Suprapubic skin (tissue), 4 donors: ENCODE measurements at regions not wholly inside any gene's neighbourhood (a gene's known extent, or its start where the extent isn't known, plus 50 kb on each side); places are given as distances from the start of the nearest gene placed in this dataset.

Source experiments
- DNase-seq, 2 donors: peaks; one replicate each; pipeline ENCODE4 v3.0.0-alpha.2; 2019; ENCODE audit warnings: low spot score in 2 of 2
- H3K27ac ChIP-seq: fragments of 200-600 bp; sonication (generic); one replicate; pipeline ENCODE4 v1.5.1; 2019
- H3K27me3 ChIP-seq: fragments of 200-600 bp; sonication (generic); one replicate; pipeline ENCODE4 v1.5.1; 2019
- H3K36me3 ChIP-seq: fragments of 200-600 bp; sonication (generic); one replicate; pipeline ENCODE4 v1.5.1; 2019
- H3K4me1 ChIP-seq: fragments of 200-600 bp; sonication (generic); one replicate; pipeline ENCODE4 v1.5.1; 2019
- H3K4me3 ChIP-seq: fragments of 200-600 bp; sonication (generic); one replicate; pipeline ENCODE4 v1.5.1; 2019; ENCODE audit warnings: mild to moderate bottlenecking
- H3K9me3 ChIP-seq: fragments of 200-600 bp; sonication (generic); one replicate; pipeline ENCODE4 v1.5.1; 2019
- EP300 ChIP-seq: sonication (generic); formaldehyde crosslinking; IDR thresholded peaks from one replicate; pipeline ENCODE4 v1.6.1; 2017; ENCODE audit warnings: antibody characterized with exemption
- POLR2A ChIP-seq, 2 donors: fragments of 450-650 bp; IDR thresholded peaks; one replicate each; pipeline ENCODE4 v1.6.1; 2017; ENCODE audit warnings: antibody characterized with exemption in 2 of 2, mild to moderate bottlenecking in 2 of 2, moderate library complexity in 2 of 2
- POLR2AphosphoS5 ChIP-seq, 3 donors: sonication (generic); formaldehyde crosslinking; IDR thresholded peaks; one replicate each; pipeline ENCODE4 v1.6.1; 2017; ENCODE audit warnings: antibody characterized with exemption in 3 of 3
- WGBS: methylation state at CpG from one replicate; pipeline ENCODE4 v1.1.5; 2018; 5-methylcytosine and 5-hydroxymethylcytosine counted together
- TF ChIP-seq, protein P1 (sequence below), 2 donors: fragments of 200-600 bp in 1 of 2; fragments of 450-650 bp in 1 of 2; sonication (generic) in 1 of 2; IDR thresholded peaks; one replicate each; pipeline ENCODE4 v1.5.1; 2016 to 2019; ENCODE audit warnings: antibody characterized with exemption in 2 of 2, mild to moderate bottlenecking in 1 of 2, moderate library complexity in 1 of 2

DNA sequence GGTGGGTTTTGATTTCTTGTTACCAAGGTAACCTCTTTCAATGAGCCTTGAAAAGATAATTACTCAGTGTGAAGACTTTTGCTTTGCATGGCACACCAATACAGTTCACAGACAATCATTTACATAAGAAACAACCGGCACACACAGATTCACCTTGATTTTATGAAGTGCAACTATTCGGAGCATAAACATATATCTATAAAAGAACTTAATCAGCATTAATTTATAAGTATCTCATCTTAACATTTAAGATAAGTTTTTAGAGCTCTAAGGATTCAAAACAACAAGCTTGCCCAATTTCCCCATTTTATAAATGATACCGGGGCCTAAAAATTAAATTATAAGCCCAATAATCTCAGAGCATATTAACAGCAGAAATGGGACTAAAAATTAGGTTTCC is 85.9 kb upstream of the PCSK2 start:
- no peaks in the 10 kb centered on the region for H3K36me3 ChIP-seq
- no peaks in the 10 kb centered on the region for H3K4me1 ChIP-seq
- 94% methylated on average over 3 of the region's 3 CpGs for WGBS
- H3K27me3 ChIP-seq = no peaks in the 10 kb centered on the region
- H3K9me3 ChIP-seq = no peaks in the 10 kb centered on the region
- TF ChIP-seq, protein P1, sequence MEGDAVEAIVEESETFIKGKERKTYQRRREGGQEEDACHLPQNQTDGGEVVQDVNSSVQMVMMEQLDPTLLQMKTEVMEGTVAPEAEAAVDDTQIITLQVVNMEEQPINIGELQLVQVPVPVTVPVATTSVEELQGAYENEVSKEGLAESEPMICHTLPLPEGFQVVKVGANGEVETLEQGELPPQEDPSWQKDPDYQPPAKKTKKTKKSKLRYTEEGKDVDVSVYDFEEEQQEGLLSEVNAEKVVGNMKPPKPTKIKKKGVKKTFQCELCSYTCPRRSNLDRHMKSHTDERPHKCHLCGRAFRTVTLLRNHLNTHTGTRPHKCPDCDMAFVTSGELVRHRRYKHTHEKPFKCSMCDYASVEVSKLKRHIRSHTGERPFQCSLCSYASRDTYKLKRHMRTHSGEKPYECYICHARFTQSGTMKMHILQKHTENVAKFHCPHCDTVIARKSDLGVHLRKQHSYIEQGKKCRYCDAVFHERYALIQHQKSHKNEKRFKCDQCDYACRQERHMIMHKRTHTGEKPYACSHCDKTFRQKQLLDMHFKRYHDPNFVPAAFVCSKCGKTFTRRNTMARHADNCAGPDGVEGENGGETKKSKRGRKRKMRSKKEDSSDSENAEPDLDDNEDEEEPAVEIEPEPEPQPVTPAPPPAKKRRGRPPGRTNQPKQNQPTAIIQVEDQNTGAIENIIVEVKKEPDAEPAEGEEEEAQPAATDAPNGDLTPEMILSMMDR (IDR thresholded peaks at IDR 0.05) = no peak
- TF ChIP-seq EP300 = no peak
- TF ChIP-seq POLR2A (IDR thresholded peaks at IDR 0.05) = no peak
- no peak for TF ChIP-seq POLR2AphosphoS5 (IDR thresholded peaks at IDR 0.05)
- no peak overlapping the region for H3K27ac ChIP-seq
- no peak overlapping the region for H3K4me3 ChIP-seq
- no peak for DNase-seq

DNA sequence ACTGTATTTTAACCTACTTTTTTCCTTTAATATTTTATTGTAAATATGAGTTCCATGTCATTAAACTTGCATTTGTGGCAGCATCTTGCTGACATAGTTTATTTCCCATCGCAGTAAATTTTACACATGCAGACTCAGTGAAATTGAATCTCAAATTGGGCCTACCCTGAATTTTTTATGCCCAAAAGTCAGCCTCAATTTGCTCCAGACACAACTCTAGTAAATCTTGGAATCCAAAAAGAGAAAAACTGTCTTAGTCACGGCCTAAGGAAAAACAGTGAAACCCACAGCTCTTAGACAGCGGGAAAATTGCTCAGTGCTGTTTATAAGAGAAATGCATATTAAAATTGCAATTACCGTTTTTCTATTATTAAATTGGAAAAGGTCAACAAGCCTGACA is 85.3 kb upstream of the PCSK2 start:
- no peaks in the 10 kb centered on the region for H3K9me3 ChIP-seq
- no peak for TF ChIP-seq POLR2AphosphoS5 (IDR thresholded peaks at IDR 0.05)
- TF ChIP-seq, protein P1 (IDR thresholded peaks at IDR 0.05) = no peak
- no peak for TF ChIP-seq EP300
- TF ChIP-seq POLR2A (IDR thresholded peaks at IDR 0.05) = no peak
- no peaks in the 10 kb centered on the region for H3K27me3 ChIP-seq
- H3K36me3 ChIP-seq = no peaks in the 10 kb centered on the region
- H3K27ac ChIP-seq = no peak overlapping the region
- DNase-seq = no peak
- no peaks in the 10 kb centered on the region for H3K4me1 ChIP-seq
- no peak overlapping the region for H3K4me3 ChIP-seq
- WGBS = 72% methylated on average over 4 of the region's 4 CpGs

DNA sequence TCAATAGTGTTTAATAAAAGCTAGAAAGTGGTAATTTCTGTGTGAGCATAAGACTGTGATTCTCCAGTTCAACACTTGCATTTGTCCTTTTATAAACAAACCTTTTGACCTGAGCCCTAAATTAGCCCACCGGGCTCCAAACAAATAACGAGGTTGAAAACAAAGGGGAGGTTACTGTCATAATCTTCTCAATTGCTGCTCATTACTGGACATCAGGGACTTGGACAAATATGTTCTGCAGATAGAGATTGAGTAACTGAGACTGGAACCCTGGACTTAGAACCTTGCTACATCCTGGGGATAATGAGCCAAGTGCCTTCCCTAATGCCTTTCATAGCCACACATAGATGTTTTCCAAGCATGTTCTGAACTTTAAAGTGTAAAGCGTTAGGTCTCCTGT is 84.2 kb upstream of the PCSK2 start:
- Histone ChIP-seq H3K36me3 (no peaks in the 10 kb centered on the region), H3K27me3 (no peaks in the 10 kb centered on the region), H3K4me1 (no peaks in the 10 kb centered on the region), H3K4me3 (no peak overlapping the region), H3K27ac (no peak overlapping the region), H3K9me3 (no peaks in the 10 kb centered on the region)
- 78% methylated on average over 3 of the region's 3 CpGs for WGBS
- no peak for TF ChIP-seq POLR2AphosphoS5 (IDR thresholded peaks at IDR 0.05)
- TF ChIP-seq, protein P1 (IDR thresholded peaks at IDR 0.05) = no peak
- no peak for TF ChIP-seq POLR2A (IDR thresholded peaks at IDR 0.05)
- TF ChIP-seq EP300 = no peak
- no peak for DNase-seq

DNA sequence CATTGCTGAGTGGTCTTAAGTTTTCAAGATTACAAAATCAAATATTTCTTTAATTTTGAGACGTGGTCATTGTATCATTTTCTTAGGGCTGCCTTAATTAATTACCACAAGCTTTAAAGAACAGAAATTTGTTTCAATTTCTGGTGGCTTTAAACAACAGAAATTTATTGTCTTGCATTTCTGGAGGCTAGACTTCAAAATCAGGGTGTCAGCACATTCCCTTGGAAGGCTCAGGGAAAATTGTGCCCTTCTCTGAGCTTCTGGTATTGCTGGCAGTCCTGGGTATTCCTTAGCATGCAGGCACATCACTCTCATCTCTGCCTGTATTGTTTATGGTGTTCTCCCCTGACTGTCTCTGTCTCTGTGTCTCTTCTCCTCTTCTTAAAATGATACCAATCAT is 76.0 kb upstream of the PCSK2 start:
- Histone ChIP-seq H3K27ac (no peak overlapping the region), H3K9me3 (no peaks in the 10 kb centered on the region), H3K36me3 (no peaks in the 10 kb centered on the region), H3K4me1 (no peaks in the 10 kb centered on the region), H3K27me3 (no peaks in the 10 kb centered on the region), H3K4me3 (no peak overlapping the region)
- 58% methylated on average over 1 of the region's 1 CpG for WGBS
- DNase-seq = no peak
- TF ChIP-seq POLR2A (IDR thresholded peaks at IDR 0.05) = no peak
- no peak for TF ChIP-seq POLR2AphosphoS5 (IDR thresholded peaks at IDR 0.05)
- TF ChIP-seq, protein P1 (IDR thresholded peaks at IDR 0.05) = no peak
- TF ChIP-seq EP300 = no peak

DNA sequence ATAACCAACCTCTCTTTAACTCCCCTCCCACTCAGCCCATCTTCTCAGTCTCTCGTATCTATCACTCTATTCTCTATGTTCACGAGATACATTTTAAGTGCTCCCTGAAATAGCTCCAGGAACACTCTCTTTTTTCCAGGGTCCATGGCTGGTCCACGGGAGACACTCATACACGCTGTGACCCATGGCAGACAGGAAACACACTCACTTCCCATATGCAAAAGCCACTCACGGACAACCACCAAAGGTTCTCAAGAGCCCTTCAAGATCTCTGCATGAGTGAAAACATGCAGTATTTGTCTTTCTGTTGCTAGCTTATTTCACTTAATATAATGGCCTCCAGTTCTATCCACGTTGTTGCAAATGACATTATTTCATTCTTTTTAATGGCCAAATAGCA is 71.4 kb upstream of the PCSK2 start:
- Histone ChIP-seq H3K27me3 (no peaks in the 10 kb centered on the region), H3K4me1 (no peaks in the 10 kb centered on the region), H3K36me3 (no peaks in the 10 kb centered on the region), H3K9me3 (no peaks in the 10 kb centered on the region), H3K27ac (no peak overlapping the region), H3K4me3 (no peak overlapping the region)
- no peak for DNase-seq
- WGBS = 72% methylated on average over 6 of the region's 6 CpGs
- TF ChIP-seq POLR2AphosphoS5 (IDR thresholded peaks at IDR 0.05) (no peak), EP300 (no peak), POLR2A (IDR thresholded peaks at IDR 0.05) (no peak)
- TF ChIP-seq, protein P1 (IDR thresholded peaks at IDR 0.05) = no peak
